ENCODE measurements at regions not wholly inside any gene's neighbourhood (a gene's known extent, or its start where the extent isn't known, plus 50 kb on each side); places are given as distances from the start of the nearest gene placed in this dataset.

- no peak for DNase-seq (ENCODE audit: low read depth)
Measured at GRCh38 chr22:48756146-48757111, 1071.2 kb downstream of the BRD1 start.

- DNase-seq (ENCODE audit: low read depth), result no peak
Measured at GRCh38 chr22:48755059-48755949, 1072.4 kb downstream of the BRD1 start.

- no peak for DNase-seq (ENCODE audit: low read depth)
Measured at GRCh38 chr22:48754611-48755058, 1073.0 kb downstream of the BRD1 start.

GRCh38 chr22:48753752-48754517 lies 1073.7 kb downstream of the BRD1 start:
- no peak for DNase-seq (ENCODE audit: low read depth)

GRCh38 chr22:48753381-48753730 lies 1074.3 kb downstream of the BRD1 start:
- DNase-seq (ENCODE audit: low read depth), result no peak

- DNase-seq (ENCODE audit: low read depth), result no peak
Measured at GRCh38 chr22:48752451-48753380, 1075.0 kb downstream of the BRD1 start.

- no peak for DNase-seq (ENCODE audit: low read depth)
Measured at GRCh38 chr22:48751539-48752437, 1075.9 kb downstream of the BRD1 start.

GRCh38 chr22:48750826-48751440 lies 1076.7 kb downstream of the BRD1 start:
- no peak for DNase-seq (ENCODE audit: low read depth)

GRCh38 chr22:48750282-48750681 lies 1077.4 kb downstream of the BRD1 start:
- DNase-seq (ENCODE audit: low read depth), result no peak

- DNase-seq (ENCODE audit: low read depth), result no peak
Measured at GRCh38 chr22:48749555-48750227, 1078.0 kb downstream of the BRD1 start.

- no peak for DNase-seq (ENCODE audit: low read depth)
Measured at GRCh38 chr22:48748860-48749554, 1078.7 kb downstream of the BRD1 start.

GRCh38 chr22:48748113-48748859 lies 1079.4 kb downstream of the BRD1 start:
- no peak for DNase-seq (ENCODE audit: low read depth)

GRCh38 chr22:48746789-48747425 lies 1080.8 kb downstream of the BRD1 start:
- no peak for DNase-seq (ENCODE audit: low read depth)

GRCh38 chr22:48745842-48746788 lies 1081.6 kb downstream of the BRD1 start:
- no peak for DNase-seq (ENCODE audit: low read depth)

- no peak for DNase-seq (ENCODE audit: low read depth)
Measured at GRCh38 chr22:48744967-48745841, 1082.5 kb downstream of the BRD1 start.
